GM12878 (cell line): ENCODE measurements at regions not wholly inside any gene's neighbourhood (a gene's known extent, or its start where the extent isn't known, plus 50 kb on each side); places are given as distances from the start of the nearest gene placed in this dataset.

ENCODE experiments used
- ATAC-seq: fragments of 200-7000 bp; cut with Tn5 transposase; 3 replicates; pipeline ENCODE4 v1.9.1; 2020; ENCODE audit warnings: mild to moderate bottlenecking, moderate library complexity
- BruUV-seq: library from RNA; stranded (reverse); fragments of 400-500 nt; replicated peaks from 2 replicates; lab custom pipeline; 2021; lab: Mats Ljungman, UMichigan
- CTCF ChIA-PET: fragments of 300-600 bp; sonication (Branson Sonifier 250); formaldehyde crosslinking; extraction: SDS; loops from one replicate; lab custom pipeline; 2021; ENCODE audit warnings: inconsistent platforms; lab: Yijun Ruan, JAX
- POLR2A ChIA-PET: fragments of 350-600 bp; formaldehyde crosslinking; extraction: SDS; loops from one replicate; lab custom pipeline; 2021; ENCODE audit warnings: inconsistent platforms; lab: Charles Lee
- RAD21 ChIA-PET: fragments of 300-600 bp; sonication (Branson Sonifier 250); formaldehyde crosslinking; loops from one replicate; lab custom pipeline; 2023; ENCODE audit warnings: antibody characterized with exemption; ENCODE audit not compliant: unreplicated experiment; lab: Charles Lee
- SMC1A ChIA-PET: fragments of 300-600 bp; sonication (Branson Sonifier 250); formaldehyde crosslinking; loops from one replicate; lab custom pipeline; 2023; ENCODE audit not compliant: unreplicated experiment, uncharacterized antibody; lab: Charles Lee
- DNase-seq: peaks from one replicate; pipeline ENCODE4 v3.0.0-alpha.2; 2011; ENCODE audit warnings: low read depth, low spot score
- FAIRE-seq: peaks from 3 replicates; lab custom pipeline; 2011; peaks lifted over from hg19 to GRCh38; lab: Jason Lieb, UNC
- H2AFZ ChIP-seq: 2 replicates; pipeline ENCODE4 v1.6.0; 2011; ENCODE audit warnings: low read depth, low read length, control low read depth; ENCODE audit not compliant: control insufficient read depth
- H3K27ac ChIP-seq: 2 replicates; pipeline ENCODE4 v1.5.1; 2011; ENCODE audit warnings: control low read depth; ENCODE audit not compliant: control insufficient read depth, insufficient read depth
- H3K27me3 ChIP-seq, 2 experiments: replicated peaks in 1 of 2; 2 replicates each; pipeline versions ENCODE4 v1.6.0 to v1.6.1; 2011; ENCODE audit warnings: low read length in 1 of 2; ENCODE audit not compliant: control insufficient read depth in 2 of 2, insufficient read depth in 2 of 2
- H3K36me3 ChIP-seq, 2 experiments: 2 replicates each; pipeline ENCODE4 v1.5.1; 2011; ENCODE audit warnings: low read length in 1 of 2; ENCODE audit not compliant: control insufficient read depth in 2 of 2, insufficient read depth in 2 of 2
- H3K4me1 ChIP-seq: 2 replicates; pipeline ENCODE4 v1.6.1; 2011; ENCODE audit warnings: mild to moderate bottlenecking, low read length, moderate library complexity, mixed read lengths; ENCODE audit not compliant: control insufficient read depth, insufficient read depth
- H3K4me2 ChIP-seq: 2 replicates; pipeline ENCODE4 v1.6.0; 2011; ENCODE audit warnings: control low read depth; ENCODE audit not compliant: control insufficient read depth, insufficient read depth
- H3K4me3 ChIP-seq: fragments of 200-600 bp; sonication (generic); 2 replicates; pipeline ENCODE4 v1.5.1; 2016
- H3K79me2 ChIP-seq: 2 replicates; pipeline ENCODE4 v1.6.0; 2011; ENCODE audit warnings: low read length; ENCODE audit not compliant: control insufficient read depth, insufficient read depth
- H3K9ac ChIP-seq: 2 replicates; pipeline ENCODE4 v1.8.0; 2011; ENCODE audit warnings: low read length, control low read depth, mixed read lengths; ENCODE audit not compliant: control insufficient read depth, insufficient read depth
- H3K9me3 ChIP-seq: replicated peaks from 3 replicates; pipeline ENCODE4 v1.5.1; 2011; ENCODE audit warnings: mild to moderate bottlenecking, low read length; ENCODE audit not compliant: control insufficient read depth, insufficient read depth
- H4K20me1 ChIP-seq: 2 replicates; pipeline ENCODE4 v1.6.0; 2011; ENCODE audit not compliant: control insufficient read depth, insufficient read depth
- DPF2 ChIP-seq: fragments of 450-650 bp; IDR thresholded peaks from 2 replicates; pipeline ENCODE4 v1.6.1; 2017; ENCODE audit warnings: mild to moderate bottlenecking
- EGR1 ChIP-seq, 2 experiments: IDR thresholded peaks; 1 replicate in 1 of 2; 2 replicates in 1 of 2; pipeline ENCODE4 v1.6.1; 2011 to 2012; ENCODE audit warnings: low read depth in 2 of 2, low read length in 2 of 2, borderline replicate concordance in 1 of 2, mild to moderate bottlenecking in 1 of 2, moderate library complexity in 1 of 2
- FOXK2 ChIP-seq: fragments of 450-650 bp; IDR thresholded peaks from 2 replicates; pipeline ENCODE4 v1.6.1; 2017; ENCODE audit warnings: mild to moderate bottlenecking, moderate library complexity
- PML ChIP-seq: IDR thresholded peaks from 2 replicates; pipeline ENCODE4 v1.6.1; 2012; ENCODE audit warnings: low read length, inconsistent platforms
- POLR2A ChIP-seq: IDR thresholded peaks from 2 replicates; pipeline ENCODE4 v1.6.1; 2011; ENCODE audit warnings: low read depth, mild to moderate bottlenecking, low read length
- SREBF2 ChIP-seq: IDR thresholded peaks from 2 replicates; pipeline ENCODE4 v1.6.1; 2012; ENCODE audit warnings: mild to moderate bottlenecking, low read length
- TAF1 ChIP-seq: IDR thresholded peaks from 2 replicates; pipeline ENCODE4 v1.6.1; 2011; ENCODE audit warnings: mild to moderate bottlenecking, low read depth, low read length, borderline replicate concordance
- ZNF622 ChIP-seq: fragments of 450-650 bp; IDR thresholded peaks from 2 replicates; pipeline ENCODE4 v1.6.1; 2017; ENCODE audit warnings: mild to moderate bottlenecking, inconsistent platforms
- ZZZ3 ChIP-seq: IDR thresholded peaks from 2 replicates; pipeline ENCODE4 v1.6.1; 2011; ENCODE audit warnings: low read depth; ENCODE audit not compliant: control insufficient read depth, insufficient read length
- WGBS: methylation state at CpG from one replicate; pipeline ENCODE4 v1.1.6; 2016; ENCODE audit warnings: low lambda C conversion rate; ENCODE audit not compliant: insufficient replicate concordance, insufficient coverage; ENCODE audit errors: missing lambda C conversion rate; 5-methylcytosine and 5-hydroxymethylcytosine counted together
- in situ Hi-C: fragments of 300-500 bp; cut with MboI; formaldehyde crosslinking; loops from 9 replicates; pipeline ENCODE4 v1.14.3; 2018; ENCODE audit warnings: mixed read lengths
- intact Hi-C: fragments of 100-400 bp; cut with micrococcal nuclease; formaldehyde crosslinking; loops from one replicate; pipeline ENCODE4 v1.14.2; 2022; ENCODE audit not compliant: unreplicated experiment

- in situ Hi-C loops = no loop called here
- POLR2A ChIA-PET = no interaction called here
- no peak overlapping the region for H2AFZ ChIP-seq
- TF ChIP-seq PML = no peak
- TF ChIP-seq POLR2A = no peak
- TF ChIP-seq EGR1 (IDR thresholded peaks at IDR 0.05; ENCODE audit: borderline replicate concordance in 1 of 2, low read depth in 2 of 2, low read length in 2 of 2) = no peak
- no peak for TF ChIP-seq DPF2
- no peak for TF ChIP-seq TAF1
- no peak for TF ChIP-seq SREBF2
- no peak for TF ChIP-seq ZNF622
- TF ChIP-seq ZZZ3 = no peak
- no peak overlapping the region for H3K27ac ChIP-seq
- no peak overlapping the region for H3K9ac ChIP-seq
- CTCF ChIA-PET = no interaction called here
- intact Hi-C loops = no loop called here
- RAD21 ChIA-PET = no interaction called here
- H3K27me3 ChIP-seq = no peaks in the 10 kb centered on the region; a peak in 1 of 4 replicates
- no peaks in the 10 kb centered on the region for H3K36me3 ChIP-seq
- FAIRE-seq = no peak
- H3K4me2 ChIP-seq = no peak overlapping the region
- no peaks in the 10 kb centered on the region for H4K20me1 ChIP-seq
- no peak overlapping the region for H3K4me3 ChIP-seq
- H3K9me3 ChIP-seq = no peaks in the 10 kb centered on the region
- H3K4me1 ChIP-seq = no peaks in the 10 kb centered on the region
- SMC1A ChIA-PET = no interaction called here
- BruUV-seq = no TSS peak
- WGBS = 60% methylated on average over 17 of the region's 17 CpGs
- DNase-seq = no peak
- no peaks in the 10 kb centered on the region for H3K79me2 ChIP-seq
- ATAC-seq = no peak
Measured at GRCh38 chr2:778731-779350, 101.6 kb upstream of the TMEM18 start.

DNA sequence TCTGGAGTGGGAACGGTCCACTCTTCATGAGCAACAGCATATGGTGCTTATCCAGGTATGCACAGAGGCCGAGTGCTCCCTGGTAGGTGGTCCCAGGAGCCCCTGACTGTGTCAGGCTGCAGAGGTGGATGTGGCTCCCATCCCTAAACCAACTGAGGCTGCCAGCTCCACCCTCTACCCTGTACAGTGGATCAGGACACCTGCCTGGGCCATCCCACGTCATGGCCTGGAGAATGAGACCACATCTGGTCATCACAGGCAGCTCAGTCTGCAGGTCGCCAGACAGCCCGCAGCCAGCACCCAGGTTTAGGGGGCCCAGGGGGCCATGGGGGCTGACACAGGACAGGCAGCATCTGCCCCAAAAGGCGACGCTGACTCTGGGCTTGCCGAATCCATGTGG, 100.3 kb upstream of the TMEM18 start:
- no peak for TF ChIP-seq FOXK2
- no peaks in the 10 kb centered on the region; a peak in 1 of 4 replicates for H3K27me3 ChIP-seq
- DNase-seq (no peak), FAIRE-seq (no peak), ATAC-seq (no peak)
- no TSS peak for BruUV-seq
- ChIA-PET CTCF (no interaction called here), SMC1A (interaction anchor here (1.0 kb wide), 1 partner anchor 17 kb away, joined by 3 read pairs; no protein-coding TSS in a partner anchor), RAD21 (no interaction called here), POLR2A (no interaction called here)
- no peak overlapping the region for H3K27ac ChIP-seq
- no peaks in the 10 kb centered on the region for H3K4me1 ChIP-seq
- WGBS = 26% methylated on average over 8 of the region's 8 CpGs
- H3K4me2 ChIP-seq = no peak overlapping the region
- in situ Hi-C loops (no loop called here), intact Hi-C loops (no loop called here)
- no peaks in the 10 kb centered on the region for H3K36me3 ChIP-seq
- no peaks in the 10 kb centered on the region for H3K9me3 ChIP-seq
- no peaks in the 10 kb centered on the region for H4K20me1 ChIP-seq
- no peak overlapping the region for H2AFZ ChIP-seq
- H3K79me2 ChIP-seq = no peaks in the 10 kb centered on the region
- no peak overlapping the region for H3K9ac ChIP-seq
- H3K4me3 ChIP-seq = no peak overlapping the region
